ENCODE measurements at regions not wholly inside any gene's neighbourhood (a gene's known extent, or its start where the extent isn't known, plus 50 kb on each side); places are given as distances from the start of the nearest gene placed in this dataset.
A peak's percentile ranks its signal among the peaks of the same experiment; 100 is the strongest.

DNA sequence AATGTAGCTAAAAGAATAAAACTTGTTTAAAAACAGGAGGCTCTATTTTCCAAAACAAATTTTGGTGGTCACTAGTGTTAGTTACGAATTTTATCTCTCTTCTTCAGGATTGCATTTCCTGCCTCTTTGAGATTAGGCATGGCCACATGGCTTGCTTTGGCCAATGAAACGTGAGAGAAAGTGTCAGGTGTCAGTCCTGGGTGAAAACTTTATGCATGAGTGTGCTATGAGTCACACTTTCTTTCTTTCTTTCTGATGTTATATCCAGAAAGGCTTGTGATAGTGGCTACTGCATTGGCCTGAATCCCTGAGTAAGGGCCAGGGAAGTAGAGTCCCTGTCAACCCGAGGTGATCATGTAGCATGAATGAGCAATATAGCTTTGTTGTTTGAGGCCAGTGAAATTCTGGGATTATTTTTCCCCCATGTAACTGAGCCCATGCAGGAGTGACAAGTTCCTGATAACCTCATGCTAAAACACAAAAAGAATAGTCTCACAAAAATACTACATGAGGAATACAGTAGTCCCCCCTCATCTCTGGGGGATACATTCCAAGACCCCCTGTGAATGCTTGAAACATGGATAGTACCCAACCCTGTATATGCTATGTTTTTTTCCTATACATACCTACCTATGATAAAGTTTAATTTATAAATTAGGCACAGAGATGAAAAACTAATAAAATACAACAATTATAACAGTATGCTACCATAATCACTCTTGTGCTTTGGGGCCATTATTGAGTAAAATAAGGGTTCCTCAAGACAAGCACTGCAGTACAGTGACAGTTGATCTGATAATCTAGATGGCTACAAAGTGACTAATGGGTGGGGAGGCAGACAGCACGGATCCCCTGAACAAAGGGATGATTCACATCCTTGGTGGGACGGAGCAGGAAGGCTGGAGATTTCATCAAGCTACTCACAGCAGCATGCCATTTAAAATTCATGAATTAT lies 109.5 kb downstream of the CDC42EP3 start (continued):
- TF ChIP-seq, protein P1, sequence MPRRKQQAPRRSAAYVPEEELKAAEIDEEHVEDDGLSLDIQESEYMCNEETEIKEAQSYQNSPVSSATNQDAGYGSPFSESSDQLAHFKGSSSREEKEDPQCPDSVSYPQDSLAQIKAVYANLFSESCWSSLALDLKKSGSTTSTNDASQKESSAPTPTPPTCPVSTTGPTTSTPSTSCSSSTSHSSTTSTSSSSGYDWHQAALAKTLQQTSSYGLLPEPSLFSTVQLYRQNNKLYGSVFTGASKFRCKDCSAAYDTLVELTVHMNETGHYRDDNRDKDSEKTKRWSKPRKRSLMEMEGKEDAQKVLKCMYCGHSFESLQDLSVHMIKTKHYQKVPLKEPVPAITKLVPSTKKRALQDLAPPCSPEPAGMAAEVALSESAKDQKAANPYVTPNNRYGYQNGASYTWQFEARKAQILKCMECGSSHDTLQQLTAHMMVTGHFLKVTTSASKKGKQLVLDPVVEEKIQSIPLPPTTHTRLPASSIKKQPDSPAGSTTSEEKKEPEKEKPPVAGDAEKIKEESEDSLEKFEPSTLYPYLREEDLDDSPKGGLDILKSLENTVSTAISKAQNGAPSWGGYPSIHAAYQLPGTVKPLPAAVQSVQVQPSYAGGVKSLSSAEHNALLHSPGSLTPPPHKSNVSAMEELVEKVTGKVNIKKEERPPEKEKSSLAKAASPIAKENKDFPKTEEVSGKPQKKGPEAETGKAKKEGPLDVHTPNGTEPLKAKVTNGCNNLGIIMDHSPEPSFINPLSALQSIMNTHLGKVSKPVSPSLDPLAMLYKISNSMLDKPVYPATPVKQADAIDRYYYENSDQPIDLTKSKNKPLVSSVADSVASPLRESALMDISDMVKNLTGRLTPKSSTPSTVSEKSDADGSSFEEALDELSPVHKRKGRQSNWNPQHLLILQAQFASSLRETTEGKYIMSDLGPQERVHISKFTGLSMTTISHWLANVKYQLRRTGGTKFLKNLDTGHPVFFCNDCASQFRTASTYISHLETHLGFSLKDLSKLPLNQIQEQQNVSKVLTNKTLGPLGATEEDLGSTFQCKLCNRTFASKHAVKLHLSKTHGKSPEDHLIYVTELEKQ (CRISPR knock-in tag; IDR thresholded peaks at IDR 0.05), result no peak; the same call in 1 of the 2 replicates
- TF ChIP-seq RBM39 (optimal IDR thresholded peaks at IDR 0.05; ENCODE audit: low read depth, low read length) (no peak), TARDBP (IDR thresholded peaks at IDR 0.05) (no peak), NCOA1 (IDR thresholded peaks at IDR 0.05; ENCODE audit: low read depth) (no peak), HIVEP1 (CRISPR knock-in tag; IDR thresholded peaks at IDR 0.05) (no peak), GATA2 (CRISPR knock-in tag; IDR thresholded peaks at IDR 0.05) (peak; percentile 65), ZFX (CRISPR knock-in tag; IDR thresholded peaks at IDR 0.05) (peak; percentile 46; the same call in 1 of the 2 replicates), HDAC2 (IDR thresholded peaks at IDR 0.05) (peak; percentile 34; the same call in 1 of the 2 replicates), POLR2A (conservative IDR thresholded peaks at IDR 0.05) (0 out of 2 replicates have a peak, but pooled peaks have one; percentile 44), SMC3 (conservative IDR thresholded peaks at IDR 0.05; ENCODE audit: insufficient read depth, low read depth, low read length) (no peak), PTRF (tag; IDR thresholded peaks at IDR 0.05) (no peak), RNF2 (IDR thresholded peaks at IDR 0.05) (peak; percentile 81), NUFIP1 (IDR thresholded peaks at IDR 0.05; ENCODE audit: partially characterized antibody) (no peak)
- TF ChIP-seq, protein P2, sequence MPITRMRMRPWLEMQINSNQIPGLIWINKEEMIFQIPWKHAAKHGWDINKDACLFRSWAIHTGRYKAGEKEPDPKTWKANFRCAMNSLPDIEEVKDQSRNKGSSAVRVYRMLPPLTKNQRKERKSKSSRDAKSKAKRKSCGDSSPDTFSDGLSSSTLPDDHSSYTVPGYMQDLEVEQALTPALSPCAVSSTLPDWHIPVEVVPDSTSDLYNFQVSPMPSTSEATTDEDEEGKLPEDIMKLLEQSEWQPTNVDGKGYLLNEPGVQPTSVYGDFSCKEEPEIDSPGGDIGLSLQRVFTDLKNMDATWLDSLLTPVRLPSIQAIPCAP (CRISPR knock-in tag; IDR thresholded peaks at IDR 0.05; ENCODE audit: borderline replicate concordance), result no peak
- TF ChIP-seq, protein P3, sequence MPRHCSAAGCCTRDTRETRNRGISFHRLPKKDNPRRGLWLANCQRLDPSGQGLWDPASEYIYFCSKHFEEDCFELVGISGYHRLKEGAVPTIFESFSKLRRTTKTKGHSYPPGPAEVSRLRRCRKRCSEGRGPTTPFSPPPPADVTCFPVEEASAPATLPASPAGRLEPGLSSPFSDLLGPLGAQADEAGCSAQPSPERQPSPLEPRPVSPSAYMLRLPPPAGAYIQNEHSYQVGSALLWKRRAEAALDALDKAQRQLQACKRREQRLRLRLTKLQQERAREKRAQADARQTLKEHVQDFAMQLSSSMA (CRISPR knock-in tag; IDR thresholded peaks at IDR 0.05), result no peak
- TF ChIP-seq, protein P4, sequence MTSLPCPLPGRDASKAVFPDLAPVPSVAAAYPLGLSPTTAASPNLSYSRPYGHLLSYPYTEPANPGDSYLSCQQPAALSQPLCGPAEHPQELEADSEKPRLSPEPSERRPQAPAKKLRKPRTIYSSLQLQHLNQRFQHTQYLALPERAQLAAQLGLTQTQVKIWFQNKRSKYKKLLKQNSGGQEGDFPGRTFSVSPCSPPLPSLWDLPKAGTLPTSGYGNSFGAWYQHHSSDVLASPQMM (CRISPR knock-in tag; IDR thresholded peaks at IDR 0.05), result no peak
- TF ChIP-seq, protein P5, sequence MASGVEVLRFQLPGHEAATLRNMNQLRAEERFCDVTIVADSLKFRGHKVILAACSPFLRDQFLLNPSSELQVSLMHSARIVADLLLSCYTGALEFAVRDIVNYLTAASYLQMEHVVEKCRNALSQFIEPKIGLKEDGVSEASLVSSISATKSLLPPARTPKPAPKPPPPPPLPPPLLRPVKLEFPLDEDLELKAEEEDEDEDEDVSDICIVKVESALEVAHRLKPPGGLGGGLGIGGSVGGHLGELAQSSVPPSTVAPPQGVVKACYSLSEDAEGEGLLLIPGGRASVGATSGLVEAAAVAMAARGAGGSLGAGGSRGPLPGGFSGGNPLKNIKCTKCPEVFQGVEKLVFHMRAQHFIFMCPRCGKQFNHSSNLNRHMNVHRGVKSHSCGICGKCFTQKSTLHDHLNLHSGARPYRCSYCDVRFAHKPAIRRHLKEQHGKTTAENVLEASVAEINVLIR (CRISPR knock-in tag; IDR thresholded peaks at IDR 0.05), result no peak
- TF ChIP-seq, protein P6, sequence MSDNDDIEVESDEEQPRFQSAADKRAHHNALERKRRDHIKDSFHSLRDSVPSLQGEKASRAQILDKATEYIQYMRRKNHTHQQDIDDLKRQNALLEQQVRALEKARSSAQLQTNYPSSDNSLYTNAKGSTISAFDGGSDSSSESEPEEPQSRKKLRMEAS (CRISPR knock-in tag; IDR thresholded peaks at IDR 0.05), result no peak
- TF ChIP-seq, protein P7, sequence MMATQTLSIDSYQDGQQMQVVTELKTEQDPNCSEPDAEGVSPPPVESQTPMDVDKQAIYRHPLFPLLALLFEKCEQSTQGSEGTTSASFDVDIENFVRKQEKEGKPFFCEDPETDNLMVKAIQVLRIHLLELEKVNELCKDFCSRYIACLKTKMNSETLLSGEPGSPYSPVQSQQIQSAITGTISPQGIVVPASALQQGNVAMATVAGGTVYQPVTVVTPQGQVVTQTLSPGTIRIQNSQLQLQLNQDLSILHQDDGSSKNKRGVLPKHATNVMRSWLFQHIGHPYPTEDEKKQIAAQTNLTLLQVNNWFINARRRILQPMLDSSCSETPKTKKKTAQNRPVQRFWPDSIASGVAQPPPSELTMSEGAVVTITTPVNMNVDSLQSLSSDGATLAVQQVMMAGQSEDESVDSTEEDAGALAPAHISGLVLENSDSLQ (IDR thresholded peaks at IDR 0.05), result peak; percentile 76
- TF ChIP-seq, protein P8, sequence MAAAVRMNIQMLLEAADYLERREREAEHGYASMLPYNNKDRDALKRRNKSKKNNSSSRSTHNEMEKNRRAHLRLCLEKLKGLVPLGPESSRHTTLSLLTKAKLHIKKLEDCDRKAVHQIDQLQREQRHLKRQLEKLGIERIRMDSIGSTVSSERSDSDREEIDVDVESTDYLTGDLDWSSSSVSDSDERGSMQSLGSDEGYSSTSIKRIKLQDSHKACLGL (CRISPR knock-in tag; IDR thresholded peaks at IDR 0.05; ENCODE audit: borderline replicate concordance, poor library complexity, severe bottlenecking), result no peak

All from K562 (cell line).